ENCODE measurements at regions not wholly inside any gene's neighbourhood (a gene's known extent, or its start where the extent isn't known, plus 50 kb on each side); places are given as distances from the start of the nearest gene placed in this dataset.

GRCh38 chr1:181142096-181142958 is 53.8 kb downstream of the IER5 start:
- DNase-seq (ENCODE audit: low read depth in 2 of 2), result peak; percentile 78 to 79

- no peak for DNase-seq (ENCODE audit: low read depth in 2 of 2)
These were observed 54.8 kb downstream of the IER5 start for GRCh38 chr1:181143102-181143859.

DNA sequence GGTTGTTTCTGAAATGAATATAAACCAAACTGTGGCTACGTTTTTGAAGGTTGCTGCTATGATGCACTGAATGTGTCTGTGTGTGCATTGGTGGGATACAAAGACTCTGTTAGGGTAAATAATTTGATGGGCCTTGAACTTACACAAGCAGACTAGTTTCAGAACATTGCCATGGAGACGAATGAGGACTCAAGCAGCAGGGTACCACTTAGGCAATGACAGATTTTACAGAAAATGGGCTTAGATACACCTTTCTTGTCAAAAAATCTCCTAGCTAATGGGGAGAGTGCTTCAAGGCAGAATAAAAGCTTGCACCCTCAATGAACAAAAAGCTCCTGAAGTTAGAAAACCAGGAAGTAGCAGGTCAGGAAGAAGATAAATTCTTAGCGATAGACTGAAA is 55.7 kb downstream of the IER5 start:
- no peak for DNase-seq (ENCODE audit: low read depth in 2 of 2)

DNA sequence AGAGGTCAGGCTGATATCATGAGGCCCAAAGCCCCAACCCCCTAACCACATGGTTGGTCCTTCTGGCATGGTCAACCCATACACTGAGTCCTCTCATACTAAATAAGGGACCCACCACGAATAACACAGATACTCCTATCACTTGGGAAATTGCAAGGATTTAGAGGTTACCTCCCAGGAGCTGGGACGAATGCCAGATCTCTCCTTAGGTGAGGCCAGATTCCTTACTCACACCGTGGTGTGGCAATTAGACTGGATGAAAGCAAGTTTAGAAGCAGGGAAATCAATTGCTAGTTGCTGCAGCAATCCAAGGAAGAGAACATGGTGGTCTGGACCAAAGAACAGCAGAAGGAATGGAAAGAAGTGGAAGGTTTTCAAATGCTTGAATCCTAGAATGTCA is 60.1 kb downstream of the IER5 start:
- no peak for DNase-seq (ENCODE audit: low read depth in 2 of 2)

GRCh38 chr1:181149326-181150125 is 61.0 kb downstream of the IER5 start:
- peak; percentile 57 to 66 for DNase-seq (ENCODE audit: low read depth in 2 of 2)

- DNase-seq (ENCODE audit: low read depth in 2 of 2), result no peak
These were observed 61.8 kb downstream of the IER5 start for GRCh38 chr1:181150273-181150672.

- no peak for DNase-seq (ENCODE audit: low read depth in 2 of 2)
These were observed 62.3 kb downstream of the IER5 start for GRCh38 chr1:181150842-181151241.

DNA sequence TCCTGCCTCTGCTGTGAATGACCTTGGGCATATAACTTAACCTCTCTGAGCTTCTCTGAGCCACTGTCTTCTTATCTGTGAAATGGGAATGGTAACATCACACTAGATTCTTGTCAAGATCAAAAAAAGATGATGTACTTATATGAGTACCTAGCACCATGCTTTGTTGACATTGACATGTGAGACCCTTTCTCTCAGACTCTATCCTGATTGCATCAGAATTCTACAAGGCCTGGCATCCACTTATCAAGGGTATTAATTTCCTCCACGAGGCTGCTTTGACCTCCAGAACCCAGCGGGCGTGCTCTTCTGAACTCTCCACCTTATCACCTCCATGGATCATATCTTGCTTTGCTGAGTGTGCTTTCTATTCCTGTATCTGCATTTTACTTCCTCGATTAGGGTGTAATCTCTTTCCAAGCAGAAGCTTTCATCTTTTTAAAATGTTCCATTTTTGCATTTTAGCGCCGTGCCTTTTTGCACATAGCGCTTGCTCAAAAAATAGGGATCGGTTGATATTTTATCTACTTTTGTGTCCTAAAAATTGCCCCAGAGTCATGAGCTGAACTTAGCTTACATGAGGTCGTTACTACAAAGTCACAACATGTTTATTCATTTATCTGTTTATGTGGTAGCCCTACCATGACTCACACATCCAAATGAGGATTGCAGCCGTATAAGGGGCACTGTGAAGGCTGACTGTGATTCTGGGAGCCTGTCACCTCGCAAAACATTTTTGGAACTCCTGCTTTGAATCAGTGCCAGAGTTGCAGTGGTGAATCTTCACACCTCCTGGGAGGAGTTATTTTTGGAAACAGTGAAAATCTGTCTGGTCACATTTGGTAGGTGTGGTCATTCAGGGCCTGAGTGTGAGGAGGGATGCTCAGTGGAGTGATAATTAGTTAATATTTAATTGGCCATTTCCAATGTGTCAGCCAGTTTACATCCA is 63.2 kb downstream of the IER5 start:
- DNase-seq (ENCODE audit: low read depth in 2 of 2), result no peak

GRCh38 chr1:181152892-181153633 is 64.6 kb downstream of the IER5 start:
- DNase-seq (ENCODE audit: low read depth in 2 of 2), result no peak

DNA sequence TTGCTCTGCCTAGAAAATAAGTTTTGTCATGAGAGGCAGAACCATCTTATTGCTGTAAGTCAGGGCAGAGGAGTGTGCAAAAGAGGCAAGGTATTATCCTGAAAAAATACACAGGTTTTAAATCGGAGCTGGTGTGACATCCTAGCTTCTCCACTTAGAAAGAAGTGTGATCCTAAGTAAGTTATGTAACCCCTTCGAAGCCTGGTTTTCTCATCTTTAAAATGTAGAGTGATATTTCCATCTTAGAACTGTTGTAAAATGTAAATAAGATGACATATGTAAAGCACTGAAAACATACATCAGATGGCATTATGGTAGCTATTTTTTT is 65.1 kb downstream of the IER5 start:
- DNase-seq (ENCODE audit: low read depth in 2 of 2), result no peak

DNA sequence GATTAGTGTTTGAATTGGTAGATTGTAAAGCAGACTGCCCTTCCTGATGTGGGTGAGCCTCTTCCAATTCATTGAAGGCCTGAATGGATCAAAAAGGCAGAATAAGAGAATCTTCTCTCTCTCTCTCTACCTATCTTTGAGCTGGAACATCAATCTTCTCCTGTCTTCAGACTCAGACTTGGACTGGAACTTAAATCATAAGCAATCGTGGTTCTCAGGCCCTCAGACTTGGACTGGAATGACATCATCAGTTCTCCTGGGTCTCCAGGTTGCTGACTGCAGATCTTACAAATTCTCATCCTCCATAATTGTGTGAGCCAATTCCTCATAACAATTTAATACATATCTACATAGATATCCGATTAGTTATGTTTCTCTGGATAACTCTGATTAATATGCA is 66.8 kb downstream of the IER5 start:
- no peak for DNase-seq (ENCODE audit: low read depth in 2 of 2)

DNA sequence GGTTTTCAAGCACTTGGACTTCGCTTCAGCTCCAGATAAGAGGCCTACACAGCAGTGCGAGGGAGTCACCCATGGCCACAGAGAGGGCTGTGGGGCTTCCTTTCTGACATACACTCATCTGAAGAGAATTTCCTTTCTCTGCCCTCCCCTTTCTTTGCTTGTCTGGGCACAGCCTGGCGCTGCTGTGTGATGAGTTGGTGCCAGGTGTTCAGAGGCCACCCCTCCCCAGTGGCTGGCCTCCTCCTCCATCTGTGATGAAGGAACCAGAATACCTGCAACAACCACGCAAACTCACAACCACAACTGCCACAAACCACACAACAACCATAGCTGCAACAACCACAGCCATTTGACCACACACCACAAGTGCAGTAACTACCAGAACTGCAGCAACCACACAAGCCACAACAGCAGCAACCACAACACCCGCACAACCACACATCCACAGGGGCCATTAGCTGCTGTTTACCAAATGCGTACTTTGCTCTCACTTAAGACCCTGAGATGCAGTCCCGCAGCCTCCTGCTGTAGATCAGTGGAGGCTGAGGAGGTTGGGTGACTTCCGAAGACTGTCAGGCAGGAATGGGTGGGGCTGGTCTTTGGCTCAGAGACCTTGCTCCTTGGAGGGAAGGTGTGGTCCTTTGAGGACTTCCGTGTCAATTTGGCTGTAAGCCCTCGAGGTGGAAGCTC is 71.1 kb downstream of the IER5 start:
- no peak for DNase-seq (ENCODE audit: low read depth in 2 of 2)

DNA sequence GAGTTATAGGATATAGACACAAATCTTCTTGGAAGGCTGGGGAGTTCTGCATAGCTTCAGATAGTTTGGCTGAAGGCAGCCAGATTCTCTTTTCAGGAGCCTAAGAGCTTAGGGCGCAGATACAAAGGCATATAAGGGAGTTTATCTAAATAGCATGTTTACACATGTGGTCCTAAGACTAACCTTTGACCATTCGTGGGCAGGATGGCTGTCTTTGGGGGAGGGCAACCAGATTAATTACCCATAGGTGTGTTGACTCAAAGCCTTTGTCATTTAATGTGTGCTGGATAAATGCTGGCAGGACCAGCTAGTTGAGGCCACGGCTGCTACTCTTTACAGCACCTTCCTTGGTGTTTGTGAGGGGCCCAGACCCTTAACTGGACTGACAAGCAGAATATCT is 71.8 kb downstream of the IER5 start:
- DNase-seq (ENCODE audit: low read depth in 2 of 2), result no peak

DNA sequence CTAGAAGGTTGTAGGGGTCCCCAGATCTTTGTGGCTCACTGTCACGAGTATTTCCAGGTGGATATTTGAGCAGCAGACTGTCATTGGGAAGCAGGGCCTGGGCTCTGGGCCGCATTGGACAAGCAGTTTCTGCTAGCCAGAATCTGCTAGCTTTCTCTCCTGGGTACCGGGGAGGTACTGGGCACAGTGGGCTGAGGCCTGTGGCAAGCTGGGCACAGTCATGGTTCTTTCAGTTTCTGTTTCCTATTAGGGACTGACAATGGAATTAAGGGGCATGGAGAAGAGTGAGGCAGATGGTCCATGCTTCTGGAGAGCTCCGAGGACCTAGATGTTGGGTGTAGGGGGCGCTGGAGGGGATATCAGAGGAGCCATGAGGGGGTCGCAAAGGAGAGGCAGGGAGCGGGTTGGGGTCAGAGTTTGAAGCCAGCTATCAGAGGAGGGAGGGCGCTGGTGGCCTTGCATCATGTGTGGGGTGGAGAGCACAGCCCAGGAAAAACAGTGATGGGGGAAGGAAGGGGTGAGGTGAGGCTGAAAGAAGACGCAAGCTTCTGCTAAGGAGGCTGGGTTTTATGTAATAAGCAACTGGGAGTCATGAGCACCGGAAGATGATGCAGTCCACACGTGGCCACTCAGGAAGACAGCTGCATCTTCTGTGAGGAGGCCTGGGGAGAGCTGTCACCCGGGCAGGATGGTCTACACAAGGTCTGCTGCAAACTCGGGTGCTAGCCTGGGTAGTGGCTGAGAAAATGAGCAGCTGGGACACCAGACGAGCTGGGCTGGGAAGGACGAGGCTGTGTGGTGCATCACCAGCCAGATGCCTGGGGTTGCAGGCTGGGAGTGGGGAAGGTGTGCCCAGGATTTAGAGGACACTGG is 72.7 kb downstream of the IER5 start:
- no peak for DNase-seq (ENCODE audit: low read depth in 2 of 2)

DNA sequence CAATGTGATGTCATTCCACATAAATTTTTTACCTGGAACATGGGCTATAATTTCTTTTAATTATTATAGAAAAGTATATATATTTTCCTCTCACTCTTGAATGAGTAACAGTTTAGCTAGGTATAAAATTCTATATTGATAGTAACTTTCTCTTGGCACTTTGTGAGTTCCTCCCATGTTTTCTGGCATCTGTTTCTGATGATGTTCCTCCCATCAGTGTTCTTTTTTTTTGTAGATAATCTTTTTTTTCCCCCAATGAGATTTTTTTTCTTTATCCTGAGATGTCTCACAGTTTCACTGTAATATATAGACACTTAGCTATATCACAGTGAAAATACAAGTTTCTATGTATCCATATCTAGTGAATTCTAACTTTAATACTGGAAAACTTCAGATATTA is 75.2 kb downstream of the IER5 start:
- no peak for DNase-seq (ENCODE audit: low read depth in 2 of 2)

DNA sequence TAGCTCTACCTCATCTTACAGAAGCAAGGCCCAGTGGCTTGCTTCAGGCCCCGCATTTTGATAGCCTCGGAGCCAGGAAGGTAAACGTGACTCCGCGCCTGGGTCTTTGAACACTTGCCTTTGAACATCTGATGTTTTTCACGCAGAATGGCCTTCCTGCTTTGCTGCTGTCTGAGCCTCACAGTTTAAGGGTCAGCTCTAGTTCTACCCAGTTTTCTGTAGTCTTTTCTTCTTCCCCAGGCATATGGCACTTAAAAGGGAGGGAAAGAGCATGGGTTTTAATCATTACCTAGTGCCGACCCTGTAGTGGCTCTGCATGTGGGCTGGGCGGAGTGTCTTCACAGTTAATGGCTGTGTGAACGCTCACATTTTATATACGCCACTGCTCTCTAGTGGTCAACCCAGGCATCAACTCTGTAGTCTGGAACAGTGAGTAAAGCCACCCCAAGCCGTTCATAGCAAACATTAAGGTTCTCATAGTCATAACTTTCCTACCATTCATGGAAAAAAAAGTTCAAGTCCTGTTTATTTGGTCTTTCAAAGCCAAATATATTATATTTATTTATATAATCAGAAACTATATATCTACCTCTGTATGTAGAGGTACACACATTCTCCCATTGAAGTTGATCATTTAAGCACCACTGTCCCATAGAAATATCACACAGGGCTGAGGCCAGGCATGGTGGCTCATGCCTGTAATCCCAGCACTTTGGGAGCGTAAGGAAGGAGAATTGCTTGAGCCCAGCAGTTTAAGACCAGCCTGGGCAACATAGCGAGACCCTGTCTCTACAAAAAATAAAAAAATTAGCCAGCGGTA is 78.1 kb downstream of the IER5 start:
- peak; percentile 51 to 69 for DNase-seq (ENCODE audit: low read depth in 2 of 2)

GRCh38 chr1:181169281-181169865 is 80.9 kb downstream of the IER5 start:
- DNase-seq (ENCODE audit: low read depth in 2 of 2), result no peak

GRCh38 chr1:181170194-181170593 is 81.7 kb downstream of the IER5 start:
- DNase-seq (ENCODE audit: low read depth in 2 of 2), result no peak
